NOMO-1 (cell line): ENCODE measurements at regions not wholly inside any gene's neighbourhood (a gene's known extent, or its start where the extent isn't known, plus 50 kb on each side); places are given as distances from the start of the nearest gene placed in this dataset.

Experiments used
- DNase-seq, 2 experiments: peaks; one replicate each; lab custom pipeline; 2025; ENCODE audit not compliant: unreplicated experiment in 2 of 2; lab: John Stamatoyannopoulos, UW

- no peak for DNase-seq
Observed at GRCh38 chr5:67447732-67448131, 251.1 kb upstream of the CD180 start.

- DNase-seq: no peak
Observed at GRCh38 chr5:67437905-67438845, 241.6 kb upstream of the CD180 start.

- no peak for DNase-seq
Observed at GRCh38 chr5:67435032-67435431, 238.4 kb upstream of the CD180 start.

GRCh38 chr5:67434466-67434865, 237.9 kb upstream of the CD180 start:
- DNase-seq: no peak

- DNase-seq: no peak
Observed at GRCh38 chr5:67432606-67433005, 236.0 kb upstream of the CD180 start.

- DNase-seq: no peak
Observed at GRCh38 chr5:67431191-67431590, 234.6 kb upstream of the CD180 start.

- DNase-seq: no peak
Observed at GRCh38 chr5:67427850-67428298, 231.3 kb upstream of the CD180 start.

- DNase-seq: no peak
Observed at GRCh38 chr5:67426961-67427849, 230.6 kb upstream of the CD180 start.

GRCh38 chr5:67425514-67425913, 228.9 kb upstream of the CD180 start:
- DNase-seq: no peak

GRCh38 chr5:67417839-67418238, 221.2 kb upstream of the CD180 start:
- no peak for DNase-seq

GRCh38 chr5:67416986-67417385, 220.4 kb upstream of the CD180 start:
- no peak for DNase-seq

- peak; percentile 18 to 28 for DNase-seq
Observed at GRCh38 chr5:67416133-67416937, 219.7 kb upstream of the CD180 start.

- DNase-seq: no peak
Observed at GRCh38 chr5:67414712-67415111, 218.1 kb upstream of the CD180 start.

- no peak for DNase-seq
Observed at GRCh38 chr5:67413721-67414120, 217.1 kb upstream of the CD180 start.

GRCh38 chr5:67409126-67409777, 212.7 kb upstream of the CD180 start:
- DNase-seq: peak; percentile 9 to 80

GRCh38 chr5:67407979-67408378, 211.4 kb upstream of the CD180 start:
- no peak for DNase-seq

GRCh38 chr5:67405755-67406154, 209.2 kb upstream of the CD180 start:
- no peak for DNase-seq

- DNase-seq: no peak
Observed at GRCh38 chr5:67405101-67405364, 208.4 kb upstream of the CD180 start.

- DNase-seq: no peak
Observed at GRCh38 chr5:67404256-67405100, 207.9 kb upstream of the CD180 start.

- no peak for DNase-seq
Observed at GRCh38 chr5:67402526-67402925, 205.9 kb upstream of the CD180 start.
